ENCODE measurements at regions not wholly inside any gene's neighbourhood (a gene's known extent, or its start where the extent isn't known, plus 50 kb on each side); places are given as distances from the start of the nearest gene placed in this dataset.

DNA sequence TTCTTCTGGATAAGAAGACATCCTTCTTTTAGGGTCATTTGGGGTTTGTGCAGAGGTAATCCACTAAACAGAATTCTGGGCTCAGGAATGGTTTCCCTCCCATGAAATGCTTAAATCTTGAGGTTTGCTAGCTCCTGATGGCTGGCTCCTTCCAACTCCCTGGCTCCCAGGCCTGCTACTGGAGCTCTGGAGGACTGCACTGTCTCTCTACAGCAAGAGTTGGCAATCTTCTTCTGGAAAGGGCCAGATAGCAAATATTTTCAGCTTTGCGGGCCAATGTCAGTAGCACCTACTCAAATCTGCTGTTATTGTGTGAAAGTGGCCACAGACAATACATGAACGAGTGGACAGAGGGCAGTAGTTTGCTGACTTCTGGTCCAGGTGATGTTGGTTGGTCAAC is 174.2 kb upstream of the CTBP2 start:
- Histone ChIP-seq H3K9ac (ENCODE audit: low read length) (no peak overlapping the region), H2BK120ac (ENCODE audit: insufficient read depth, low read length, poor library complexity) (no peak overlapping the region), H2BK12ac (ENCODE audit: low read length) (no peak overlapping the region), H3K36me3 (ENCODE audit: control insufficient read depth in 1 of 2, insufficient read depth in 2 of 2, low read length in 2 of 2) (no peaks in the 10 kb centered on the region), H3K18ac (ENCODE audit: low read length) (no peak overlapping the region), H3K14ac (ENCODE audit: low read length) (no peak overlapping the region), H4K91ac (ENCODE audit: low read depth, low read length) (no peak overlapping the region), H3K23ac (ENCODE audit: low read length) (no peak overlapping the region), H4K8ac (ENCODE audit: low read depth, low read length) (no peak overlapping the region), H3K27me3 (ENCODE audit: insufficient read depth, low read length) (no peaks in the 10 kb centered on the region), H3K9me3 (ENCODE audit: insufficient read depth, low read depth, low read length) (no peaks in the 10 kb centered on the region), H2BK5ac (ENCODE audit: low read depth, low read length, poor library complexity) (no peak overlapping the region), H3K79me1 (ENCODE audit: low read length) (no peaks in the 10 kb centered on the region), H3K79me2 (ENCODE audit: control insufficient read depth, insufficient read depth, low read length, poor library complexity) (no peaks in the 10 kb centered on the region), H3K4me2 (ENCODE audit: low read length) (no peak overlapping the region), H3K27ac (ENCODE audit: low read depth, low read length) (no peak overlapping the region), H3K4me3 (ENCODE audit: low read depth, low read length) (no peak overlapping the region), H3K4ac (ENCODE audit: low read depth, low read length) (no peak overlapping the region), H4K12ac (ENCODE audit: low read depth, low read length) (no peak overlapping the region), H3K4me1 (ENCODE audit: control insufficient read depth in 1 of 2, insufficient read depth in 2 of 2, low read length in 2 of 2) (no peaks in the 10 kb centered on the region), H2AK5ac (ENCODE audit: low read length) (no peak overlapping the region), H2AFZ (ENCODE audit: insufficient read depth, low read length, poor library complexity) (no peak overlapping the region)
- no CpG with 5 or more reads among the region's 2 CpGs for WGBS (ENCODE audit: extremely low coverage, insufficient coverage, insufficient read length)
- DNase-seq = no peak

DNA sequence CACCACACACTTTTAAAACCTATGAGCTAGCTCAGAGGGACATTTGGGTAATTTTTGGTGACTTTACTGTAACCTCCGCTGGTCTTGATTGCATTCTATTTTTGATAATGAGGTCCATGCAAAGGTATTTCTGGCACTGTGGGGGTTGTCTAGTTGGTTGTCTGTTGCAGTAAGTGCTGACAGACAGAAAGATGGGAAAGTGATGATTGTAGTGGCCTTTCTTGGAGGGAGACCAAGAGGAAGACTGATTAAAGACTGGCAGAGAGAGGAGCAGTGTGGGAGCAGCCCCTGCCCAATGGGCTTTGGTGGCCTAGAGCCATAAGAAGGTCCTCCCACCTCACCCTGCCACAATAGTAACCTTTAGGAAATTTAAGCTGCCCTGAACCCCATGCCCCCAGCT is 173.4 kb upstream of the CTBP2 start:
- no peaks in the 10 kb centered on the region for H3K27me3 ChIP-seq (ENCODE audit: insufficient read depth, low read length)
- no peak overlapping the region for H2BK120ac ChIP-seq (ENCODE audit: insufficient read depth, low read length, poor library complexity)
- no peaks in the 10 kb centered on the region for H3K79me1 ChIP-seq (ENCODE audit: low read length)
- H3K79me2 ChIP-seq (ENCODE audit: control insufficient read depth, insufficient read depth, low read length, poor library complexity) = no peaks in the 10 kb centered on the region
- no peaks in the 10 kb centered on the region for H3K36me3 ChIP-seq (ENCODE audit: control insufficient read depth in 1 of 2, insufficient read depth in 2 of 2, low read length in 2 of 2)
- H3K27ac ChIP-seq (ENCODE audit: low read depth, low read length) = no peak overlapping the region
- no peak overlapping the region for H3K23ac ChIP-seq (ENCODE audit: low read length)
- H4K12ac ChIP-seq (ENCODE audit: low read depth, low read length) = no peak overlapping the region
- WGBS (ENCODE audit: extremely low coverage, insufficient coverage, insufficient read length) = no CpG with 5 or more reads among the region's 1 CpG
- H3K14ac ChIP-seq (ENCODE audit: low read length) = no peak overlapping the region
- no peak overlapping the region for H3K18ac ChIP-seq (ENCODE audit: low read length)
- H3K4me3 ChIP-seq (ENCODE audit: low read depth, low read length) = no peak overlapping the region
- H3K4me1 ChIP-seq (ENCODE audit: control insufficient read depth in 1 of 2, insufficient read depth in 2 of 2, low read length in 2 of 2) = no peaks in the 10 kb centered on the region
- no peak overlapping the region for H2AFZ ChIP-seq (ENCODE audit: insufficient read depth, low read length, poor library complexity)
- no peak overlapping the region for H2AK5ac ChIP-seq (ENCODE audit: low read length)
- no peak for DNase-seq
- H2BK5ac ChIP-seq (ENCODE audit: low read depth, low read length, poor library complexity) = no peak overlapping the region
- H3K9me3 ChIP-seq (ENCODE audit: insufficient read depth, low read depth, low read length) = no peaks in the 10 kb centered on the region
- H3K9ac ChIP-seq (ENCODE audit: low read length) = no peak overlapping the region
- no peak overlapping the region for H2BK12ac ChIP-seq (ENCODE audit: low read length)
- no peak overlapping the region for H4K8ac ChIP-seq (ENCODE audit: low read depth, low read length)
- no peak overlapping the region for H4K91ac ChIP-seq (ENCODE audit: low read depth, low read length)
- H3K4ac ChIP-seq (ENCODE audit: low read depth, low read length) = no peak overlapping the region
- no peak overlapping the region for H3K4me2 ChIP-seq (ENCODE audit: low read length)

DNA sequence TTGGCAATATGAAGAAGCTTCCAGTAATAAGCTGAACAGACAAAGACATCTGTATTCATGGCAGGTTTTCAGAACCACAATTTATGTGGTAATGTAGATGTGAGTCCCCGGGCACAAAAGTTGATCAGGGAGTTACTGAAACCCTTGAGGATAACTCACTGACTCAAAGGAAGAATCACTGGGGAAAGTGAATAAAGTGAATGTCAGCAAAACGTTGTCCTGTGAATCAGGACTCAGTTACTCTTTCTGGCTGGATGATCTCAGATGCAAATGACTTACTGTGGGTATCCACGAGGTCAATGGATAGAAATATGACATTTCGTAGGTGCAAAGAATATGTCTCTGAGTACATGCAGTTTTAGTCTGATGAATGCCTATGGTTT is 172.8 kb upstream of the CTBP2 start:
- H3K18ac ChIP-seq (ENCODE audit: low read length) = no peak overlapping the region
- H3K4ac ChIP-seq (ENCODE audit: low read depth, low read length) = no peak overlapping the region
- H3K36me3 ChIP-seq (ENCODE audit: control insufficient read depth in 1 of 2, insufficient read depth in 2 of 2, low read length in 2 of 2) = no peaks in the 10 kb centered on the region
- H3K4me1 ChIP-seq (ENCODE audit: control insufficient read depth in 1 of 2, insufficient read depth in 2 of 2, low read length in 2 of 2) = no peaks in the 10 kb centered on the region
- H4K8ac ChIP-seq (ENCODE audit: low read depth, low read length) = no peak overlapping the region
- H2AK5ac ChIP-seq (ENCODE audit: low read length) = no peak overlapping the region
- H4K91ac ChIP-seq (ENCODE audit: low read depth, low read length) = no peak overlapping the region
- no peaks in the 10 kb centered on the region for H3K79me2 ChIP-seq (ENCODE audit: control insufficient read depth, insufficient read depth, low read length, poor library complexity)
- H3K23ac ChIP-seq (ENCODE audit: low read length) = no peak overlapping the region
- no peak overlapping the region for H2BK120ac ChIP-seq (ENCODE audit: insufficient read depth, low read length, poor library complexity)
- H2BK12ac ChIP-seq (ENCODE audit: low read length) = no peak overlapping the region
- H2AFZ ChIP-seq (ENCODE audit: insufficient read depth, low read length, poor library complexity) = no peak overlapping the region
- H3K9ac ChIP-seq (ENCODE audit: low read length) = no peak overlapping the region
- H3K79me1 ChIP-seq (ENCODE audit: low read length) = no peaks in the 10 kb centered on the region
- H4K12ac ChIP-seq (ENCODE audit: low read depth, low read length) = no peak overlapping the region
- no peak overlapping the region for H3K27ac ChIP-seq (ENCODE audit: low read depth, low read length)
- H3K4me3 ChIP-seq (ENCODE audit: low read depth, low read length) = no peak overlapping the region
- H3K14ac ChIP-seq (ENCODE audit: low read length) = no peak overlapping the region
- WGBS (ENCODE audit: extremely low coverage, insufficient coverage, insufficient read length) = no CpG with 5 or more reads among the region's 4 CpGs
- no peaks in the 10 kb centered on the region for H3K9me3 ChIP-seq (ENCODE audit: insufficient read depth, low read depth, low read length)
- H3K4me2 ChIP-seq (ENCODE audit: low read length) = no peak overlapping the region
- no peaks in the 10 kb centered on the region for H3K27me3 ChIP-seq (ENCODE audit: insufficient read depth, low read length)
- no peak overlapping the region for H2BK5ac ChIP-seq (ENCODE audit: low read depth, low read length, poor library complexity)
- no peak for DNase-seq

GRCh38 chr10:125332548-125333208 is 172.3 kb upstream of the CTBP2 start:
- Histone ChIP-seq H4K91ac (ENCODE audit: low read depth, low read length) (no peak overlapping the region), H4K12ac (ENCODE audit: low read depth, low read length) (no peak overlapping the region), H3K27ac (ENCODE audit: low read depth, low read length) (no peak overlapping the region), H3K79me1 (ENCODE audit: low read length) (no peaks in the 10 kb centered on the region), H3K4ac (ENCODE audit: low read depth, low read length) (no peak overlapping the region), H3K9me3 (ENCODE audit: insufficient read depth, low read depth, low read length) (no peaks in the 10 kb centered on the region), H3K18ac (ENCODE audit: low read length) (no peak overlapping the region), H3K23ac (ENCODE audit: low read length) (no peak overlapping the region), H3K4me1 (ENCODE audit: control insufficient read depth in 1 of 2, insufficient read depth in 2 of 2, low read length in 2 of 2) (no peaks in the 10 kb centered on the region), H3K4me3 (ENCODE audit: low read depth, low read length) (no peak overlapping the region), H2BK120ac (ENCODE audit: insufficient read depth, low read length, poor library complexity) (no peak overlapping the region), H2BK12ac (ENCODE audit: low read length) (no peak overlapping the region), H2AK5ac (ENCODE audit: low read length) (no peak overlapping the region), H4K8ac (ENCODE audit: low read depth, low read length) (no peak overlapping the region), H3K27me3 (ENCODE audit: insufficient read depth, low read length) (no peaks in the 10 kb centered on the region), H3K14ac (ENCODE audit: low read length) (no peak overlapping the region), H2BK5ac (ENCODE audit: low read depth, low read length, poor library complexity) (no peak overlapping the region), H2AFZ (ENCODE audit: insufficient read depth, low read length, poor library complexity) (no peak overlapping the region), H3K9ac (ENCODE audit: low read length) (no peak overlapping the region), H3K79me2 (ENCODE audit: control insufficient read depth, insufficient read depth, low read length, poor library complexity) (no peaks in the 10 kb centered on the region), H3K36me3 (ENCODE audit: control insufficient read depth in 1 of 2, insufficient read depth in 2 of 2, low read length in 2 of 2) (no peaks in the 10 kb centered on the region), H3K4me2 (ENCODE audit: low read length) (no peak overlapping the region)
- DNase-seq = no peak
- WGBS (ENCODE audit: extremely low coverage, insufficient coverage, insufficient read length) = no CpG with 5 or more reads among the region's 6 CpGs
